Uterus (tissue), 3 donors: ENCODE measurements at regions not wholly inside any gene's neighbourhood (a gene's known extent, or its start where the extent isn't known, plus 50 kb on each side); places are given as distances from the start of the nearest gene placed in this dataset.

Experiments used
- DNase-seq, 2 donors: peaks; one replicate each; pipeline ENCODE4 v3.0.0-alpha.2; 2019 to 2020
- H3K27ac ChIP-seq, 2 donors: fragments of 200-600 bp; sonication (generic); 1 replicate in 1 of 2; 2 replicates in 1 of 2; pipeline ENCODE4 v1.5.1; 2016 to 2018
- H3K27me3 ChIP-seq, 2 donors: fragments of 200-600 bp; sonication (generic); one replicate each; pipeline ENCODE4 v1.5.1; 2018 to 2019; ENCODE audit warnings: control low read depth in 1 of 2
- H3K36me3 ChIP-seq, 2 donors: fragments of 200-600 bp; sonication (generic); one replicate each; pipeline ENCODE4 v1.5.1; 2019; ENCODE audit warnings: control low read depth in 1 of 2
- H3K4me1 ChIP-seq, 2 donors: fragments of 200-600 bp; sonication (generic); one replicate each; pipeline ENCODE4 v1.5.1; 2018 to 2019; ENCODE audit warnings: control low read depth in 1 of 2
- H3K4me3 ChIP-seq, 2 donors: fragments of 200-600 bp; sonication (generic); 1 replicate in 1 of 2; 2 replicates in 1 of 2; pipeline ENCODE4 v1.5.1; 2018 to 2019; ENCODE audit warnings: mild to moderate bottlenecking in 1 of 2
- H3K9me3 ChIP-seq, 2 donors: fragments of 200-600 bp; sonication (generic); one replicate each; pipeline ENCODE4 v1.5.1; 2019; ENCODE audit warnings: control low read depth in 1 of 2
- POLR2A ChIP-seq, 2 donors: fragments of 450-650 bp; IDR thresholded peaks; one replicate each; pipeline ENCODE4 v1.6.1; 2016; ENCODE audit warnings: antibody characterized with exemption in 2 of 2, mild to moderate bottlenecking in 1 of 2, moderate library complexity in 1 of 2
- intact Hi-C: fragments of 100-400 bp; cut with DNase I; formaldehyde crosslinking; loops from one replicate; pipeline ENCODE4 v1.15.1; 2023; ENCODE audit warnings: low total_unique reads
- TF ChIP-seq, protein P1 (sequence below), 4 experiments: fragments of 200-600 bp in 2 of 4; fragments of 450-650 bp in 2 of 4; sonication (generic) in 2 of 4; IDR thresholded peaks; one replicate each; pipeline ENCODE4 v1.5.1; 2016 to 2019; ENCODE audit warnings: antibody characterized with exemption in 4 of 4, mild to moderate bottlenecking in 2 of 4, moderate library complexity in 1 of 4
- donor health status: DM: yes; HTN: yes; CAD: no.

- Histone ChIP-seq H3K4me1 (no peaks in the 10 kb centered on the region), H3K9me3 (no peaks in the 10 kb centered on the region), H3K4me3 (no peak overlapping the region), H3K27me3 (no peaks in the 10 kb centered on the region), H3K27ac (no peak overlapping the region), H3K36me3 (no peaks in the 10 kb centered on the region)
- TF ChIP-seq, protein P1, sequence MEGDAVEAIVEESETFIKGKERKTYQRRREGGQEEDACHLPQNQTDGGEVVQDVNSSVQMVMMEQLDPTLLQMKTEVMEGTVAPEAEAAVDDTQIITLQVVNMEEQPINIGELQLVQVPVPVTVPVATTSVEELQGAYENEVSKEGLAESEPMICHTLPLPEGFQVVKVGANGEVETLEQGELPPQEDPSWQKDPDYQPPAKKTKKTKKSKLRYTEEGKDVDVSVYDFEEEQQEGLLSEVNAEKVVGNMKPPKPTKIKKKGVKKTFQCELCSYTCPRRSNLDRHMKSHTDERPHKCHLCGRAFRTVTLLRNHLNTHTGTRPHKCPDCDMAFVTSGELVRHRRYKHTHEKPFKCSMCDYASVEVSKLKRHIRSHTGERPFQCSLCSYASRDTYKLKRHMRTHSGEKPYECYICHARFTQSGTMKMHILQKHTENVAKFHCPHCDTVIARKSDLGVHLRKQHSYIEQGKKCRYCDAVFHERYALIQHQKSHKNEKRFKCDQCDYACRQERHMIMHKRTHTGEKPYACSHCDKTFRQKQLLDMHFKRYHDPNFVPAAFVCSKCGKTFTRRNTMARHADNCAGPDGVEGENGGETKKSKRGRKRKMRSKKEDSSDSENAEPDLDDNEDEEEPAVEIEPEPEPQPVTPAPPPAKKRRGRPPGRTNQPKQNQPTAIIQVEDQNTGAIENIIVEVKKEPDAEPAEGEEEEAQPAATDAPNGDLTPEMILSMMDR (IDR thresholded peaks at IDR 0.05) = no peak
- no peak for TF ChIP-seq POLR2A (IDR thresholded peaks at IDR 0.05)
- intact Hi-C loops = no loop called here
- DNase-seq = no peak
These were observed 418.9 kb upstream of the ADGRL2 start for GRCh38 chr1:81381881-81382280.

- TF ChIP-seq, protein P1 (IDR thresholded peaks at IDR 0.05) = no peak
- TF ChIP-seq POLR2A (IDR thresholded peaks at IDR 0.05) = no peak
- Histone ChIP-seq H3K4me1 (no peaks in the 10 kb centered on the region), H3K27ac (no peak overlapping the region), H3K36me3 (no peaks in the 10 kb centered on the region), H3K9me3 (no peaks in the 10 kb centered on the region), H3K4me3 (no peak overlapping the region), H3K27me3 (no peaks in the 10 kb centered on the region)
- no peak for DNase-seq
- intact Hi-C loops = no loop called here
These were observed 420.3 kb upstream of the ADGRL2 start for GRCh38 chr1:81380436-81380835.

GRCh38 chr1:81379430-81379829 lies 421.3 kb upstream of the ADGRL2 start:
- Histone ChIP-seq H3K27me3 (no peaks in the 10 kb centered on the region), H3K4me1 (no peaks in the 10 kb centered on the region), H3K4me3 (no peak overlapping the region), H3K36me3 (no peaks in the 10 kb centered on the region), H3K27ac (no peak overlapping the region), H3K9me3 (no peaks in the 10 kb centered on the region)
- TF ChIP-seq POLR2A (IDR thresholded peaks at IDR 0.05) = no peak
- TF ChIP-seq, protein P1 (IDR thresholded peaks at IDR 0.05) = no peak
- no peak for DNase-seq
- intact Hi-C loops = no loop called here

DNA sequence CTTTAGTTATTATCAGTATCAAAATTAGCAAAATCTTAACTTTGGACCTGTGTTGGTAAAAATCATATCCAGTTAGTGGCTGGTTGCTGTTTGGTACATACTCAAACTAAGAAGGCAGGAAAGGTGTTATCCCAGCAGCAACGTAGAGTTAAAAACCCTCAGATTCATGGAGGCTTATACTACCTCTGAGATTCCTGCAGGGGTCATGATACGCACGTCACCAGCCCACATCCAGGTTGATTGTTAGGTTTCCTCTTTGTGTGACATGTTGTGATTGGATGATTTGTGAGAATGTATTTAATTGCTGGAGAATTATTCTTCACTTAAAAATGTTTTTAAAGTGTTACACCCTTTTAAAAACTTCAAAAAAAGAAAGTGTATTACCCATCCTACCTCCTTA lies 423.3 kb upstream of the ADGRL2 start:
- no peak overlapping the region for H3K4me3 ChIP-seq
- DNase-seq = no peak
- no peaks in the 10 kb centered on the region for H3K27me3 ChIP-seq
- H3K36me3 ChIP-seq = no peaks in the 10 kb centered on the region
- no peaks in the 10 kb centered on the region for H3K9me3 ChIP-seq
- H3K4me1 ChIP-seq = no peaks in the 10 kb centered on the region
- intact Hi-C loops = no loop called here
- TF ChIP-seq, protein P1 (IDR thresholded peaks at IDR 0.05) = no peak
- no peak for TF ChIP-seq POLR2A (IDR thresholded peaks at IDR 0.05)
- no peak overlapping the region for H3K27ac ChIP-seq

GRCh38 chr1:81375884-81376548 lies 424.7 kb upstream of the ADGRL2 start:
- no peak overlapping the region for H3K4me3 ChIP-seq
- H3K4me1 ChIP-seq = no peaks in the 10 kb centered on the region
- no peaks in the 10 kb centered on the region for H3K36me3 ChIP-seq
- no peaks in the 10 kb centered on the region for H3K27me3 ChIP-seq
- intact Hi-C loops = no loop called here
- TF ChIP-seq, protein P1 (IDR thresholded peaks at IDR 0.05) = no peak
- TF ChIP-seq POLR2A (IDR thresholded peaks at IDR 0.05) = no peak
- no peak overlapping the region for H3K27ac ChIP-seq
- no peak for DNase-seq
- H3K9me3 ChIP-seq = no peaks in the 10 kb centered on the region
